ENCODE measurements at regions not wholly inside any gene's neighbourhood (a gene's known extent, or its start where the extent isn't known, plus 50 kb on each side); places are given as distances from the start of the nearest gene placed in this dataset.

- TF ChIP-seq CTCF (IDR thresholded peaks at IDR 0.05 in 4 of 5, conservative IDR thresholded peaks at IDR 0.05 in 1 of 5) (no peak), POLR2A (IDR thresholded peaks at IDR 0.05) (no peak)
Measured at GRCh38 chr2:192467953-192468660, 273.4 kb upstream of the TMEFF2 start.
